Colon (tissue), 2 donors: ENCODE measurements at regions not wholly inside any gene's neighbourhood (a gene's known extent, or its start where the extent isn't known, plus 50 kb on each side); places are given as distances from the start of the nearest gene placed in this dataset.
"Not testable (repeated sequence)": the region's sequence is repeated elsewhere in the genome, so short reads cannot be mapped to it uniquely, and the experiment has no call there.

Experiments used
- FAIRE-seq: peaks from 2 replicates; lab custom pipeline; 2012; peaks lifted over from hg19 to GRCh38; lab: Jason Lieb, UNC
- donor health status: control.
- donor health status: control.

- no peak for FAIRE-seq
These were observed 816.4 kb upstream of the ANO3 start for GRCh38 chr11:25515576-25515975.

GRCh38 chr11:25520459-25520858 lies 811.5 kb upstream of the ANO3 start:
- FAIRE-seq, result no peak

GRCh38 chr11:25527841-25528240 lies 804.1 kb upstream of the ANO3 start:
- FAIRE-seq, result no peak

- FAIRE-seq, result no peak
These were observed 802.4 kb upstream of the ANO3 start for GRCh38 chr11:25529572-25529971.

- FAIRE-seq, result no peak
These were observed 796.3 kb upstream of the ANO3 start for GRCh38 chr11:25535467-25536272.

GRCh38 chr11:25536289-25536688 lies 795.6 kb upstream of the ANO3 start:
- no peak for FAIRE-seq

- no peak for FAIRE-seq
These were observed 794.5 kb upstream of the ANO3 start for GRCh38 chr11:25537393-25537792.

GRCh38 chr11:25547292-25547691 lies 784.6 kb upstream of the ANO3 start:
- FAIRE-seq, result no peak

GRCh38 chr11:25562417-25562816 lies 769.5 kb upstream of the ANO3 start:
- FAIRE-seq, result no peak

- FAIRE-seq, result no peak
These were observed 766.1 kb upstream of the ANO3 start for GRCh38 chr11:25565846-25566245.

GRCh38 chr11:25566298-25567200 lies 765.4 kb upstream of the ANO3 start:
- no peak for FAIRE-seq

GRCh38 chr11:25576320-25576719 lies 755.6 kb upstream of the ANO3 start:
- no peak for FAIRE-seq

- not testable (repeated sequence) for FAIRE-seq
These were observed 752.4 kb upstream of the ANO3 start for GRCh38 chr11:25579554-25579953.

GRCh38 chr11:25583596-25583995 lies 748.3 kb upstream of the ANO3 start:
- no peak for FAIRE-seq

GRCh38 chr11:25587496-25587895 lies 744.4 kb upstream of the ANO3 start:
- no peak for FAIRE-seq

GRCh38 chr11:25593221-25593620 lies 738.7 kb upstream of the ANO3 start:
- no peak for FAIRE-seq

- FAIRE-seq, result no peak
These were observed 735.2 kb upstream of the ANO3 start for GRCh38 chr11:25596701-25597100.

GRCh38 chr11:25597696-25598095 lies 734.2 kb upstream of the ANO3 start:
- FAIRE-seq, result no peak

GRCh38 chr11:25602149-25602548 lies 729.8 kb upstream of the ANO3 start:
- FAIRE-seq, result no peak

- FAIRE-seq, result no peak
These were observed 729.0 kb upstream of the ANO3 start for GRCh38 chr11:25602959-25603358.

- FAIRE-seq, result no peak
These were observed 719.1 kb upstream of the ANO3 start for GRCh38 chr11:25612806-25613205.

- no peak for FAIRE-seq
These were observed 718.5 kb upstream of the ANO3 start for GRCh38 chr11:25613451-25613850.

GRCh38 chr11:25613865-25614264 lies 718.1 kb upstream of the ANO3 start:
- no peak for FAIRE-seq
